K562 (cell line): ENCODE measurements at regions not wholly inside any gene's neighbourhood (a gene's known extent, or its start where the extent isn't known, plus 50 kb on each side); places are given as distances from the start of the nearest gene placed in this dataset.

Experiments used
- ATAC-seq: fragments of 200-7000 bp; cut with Tn5 transposase; 3 replicates; pipeline ENCODE4 v1.9.1; 2020; ENCODE audit warnings: moderate library complexity
- BruUV-seq: library from RNA; stranded (reverse); fragments of 400-500 nt; replicated peaks from 2 replicates; lab custom pipeline; 2021; lab: Mats Ljungman, UMichigan
- CTCF ChIA-PET: fragments of 300-600 bp; formaldehyde crosslinking; extraction: SDS; loops from one replicate; lab custom pipeline; 2021; ENCODE audit warnings: low intra/inter-chr PET ratio; lab: Yijun Ruan, JAX
- POLR2A ChIA-PET: fragments of 300-600, 350-650 bp; sonication (Branson Sonifier 250); formaldehyde crosslinking; extraction: SDS; loops from one replicate; lab custom pipeline; 2021; ENCODE audit warnings: antibody characterized with exemption, inconsistent platforms; lab: Yijun Ruan, JAX
- DNase-seq, 4 experiments: peaks; one replicate each; pipeline versions ENCODE4 v3.0.0 to v3.0.0-alpha.2; 2011 to 2018; ENCODE audit warnings: low spot score in 3 of 4, mixed read lengths in 3 of 4; ENCODE audit errors: extremely low read depth in 1 of 4
- FAIRE-seq: peaks from 2 replicates; lab custom pipeline; 2011; peaks lifted over from hg19 to GRCh38; lab: Jason Lieb, UNC
- H2AFZ ChIP-seq: 2 replicates; pipeline ENCODE4 v1.6.0; 2011; ENCODE audit warnings: low read depth, low read length, control low read depth, inconsistent platforms
- H3K27ac ChIP-seq: fragments of 200-600 bp; 3 replicates; pipeline ENCODE4 v1.8.0; 2011; ENCODE audit warnings: low read depth, mild to moderate bottlenecking, control low read depth, inconsistent platforms, low read length, moderate library complexity, mixed read lengths; ENCODE audit errors: extremely low read depth
- H3K27me3 ChIP-seq, 2 experiments: fragments of 300-600 bp in 1 of 2; 2 replicates in 1 of 2; 3 replicates in 1 of 2; pipeline versions ENCODE4 v1.6.0 to v1.8.0; 2011; ENCODE audit warnings: inconsistent platforms in 2 of 2, low read length in 2 of 2, mild to moderate bottlenecking in 1 of 2, mixed read lengths in 1 of 2, moderate library complexity in 1 of 2; ENCODE audit not compliant: control insufficient read depth in 2 of 2, insufficient read depth in 2 of 2
- H3K36me3 ChIP-seq: fragments of 300-600 bp; 3 replicates; pipeline ENCODE4 v1.8.0; 2011; ENCODE audit warnings: mild to moderate bottlenecking, low read length, inconsistent platforms; ENCODE audit not compliant: control insufficient read depth, insufficient read depth
- H3K4me1 ChIP-seq, 2 experiments: fragments of 200-600 bp in 1 of 2; replicated peaks in 1 of 2; 2 replicates in 1 of 2; 3 replicates in 1 of 2; pipeline versions ENCODE4 v1.5.1 to v1.8.0; 2011; ENCODE audit warnings: inconsistent platforms in 2 of 2, low read length in 2 of 2, mild to moderate bottlenecking in 1 of 2, mixed read lengths in 1 of 2, moderate library complexity in 1 of 2; ENCODE audit not compliant: control insufficient read depth in 2 of 2, insufficient read depth in 2 of 2
- H3K4me2 ChIP-seq: 2 replicates; pipeline ENCODE4 v1.6.1; 2011; ENCODE audit warnings: low read length, control low read depth, inconsistent platforms, mixed read lengths; ENCODE audit not compliant: insufficient read depth
- H3K4me3 ChIP-seq: fragments of 200-600 bp; sonication (generic), shearing (Covaris generic); 2 replicates; pipeline ENCODE4 v1.5.1; 2016; ENCODE audit warnings: control low read depth, inconsistent platforms
- H3K79me2 ChIP-seq: fragments of 200-600 bp; 3 replicates; pipeline ENCODE4 v1.8.0; 2011; ENCODE audit warnings: low read length, inconsistent platforms; ENCODE audit not compliant: control insufficient read depth, insufficient read depth
- H3K9ac ChIP-seq, 2 experiments: 2 replicates each; pipeline versions ENCODE4 v1.6.0 to v1.6.1; 2011; ENCODE audit warnings: low read depth in 2 of 2, low read length in 2 of 2, control low read depth in 1 of 2, inconsistent platforms in 1 of 2, mild to moderate bottlenecking in 1 of 2, mixed read lengths in 1 of 2; ENCODE audit not compliant: insufficient read depth in 1 of 2
- H3K9me1 ChIP-seq: one replicate; pipeline ENCODE4 v1.6.0; 2011; ENCODE audit warnings: inconsistent platforms, mild to moderate bottlenecking, low read length, moderate library complexity; ENCODE audit not compliant: control insufficient read depth, insufficient read depth
- H3K9me3 ChIP-seq: replicated peaks from 2 replicates; pipeline ENCODE4 v1.5.1; 2011; ENCODE audit warnings: low read depth, low read length, inconsistent platforms; ENCODE audit not compliant: control insufficient read depth, insufficient read depth
- H4K20me1 ChIP-seq: replicated peaks from 2 replicates; pipeline ENCODE4 v1.6.1; 2011; ENCODE audit warnings: low read length, inconsistent platforms, mixed read lengths; ENCODE audit not compliant: control insufficient read depth, insufficient read depth
- FIP1L1 ChIP-seq: fragments of 200-400 bp; formaldehyde crosslinking; IDR thresholded peaks from 2 replicates; pipeline ENCODE4 v1.6.1; 2018; ENCODE audit warnings: mild to moderate bottlenecking, low read depth, low read length; ENCODE audit not compliant: poor library complexity, severe bottlenecking
- MYC ChIP-seq, 2 experiments: fragments of 250-450 bp in 1 of 2; sonication (Bioruptor Pico) in 1 of 2; IDR thresholded peaks; 2 replicates each; pipeline versions ENCODE4 v1.5.1 to v1.6.1; 2012 to 2021; ENCODE audit warnings: low read depth in 2 of 2, borderline replicate concordance in 1 of 2, improper control_type of control experiment in 1 of 2, low read length in 1 of 2, mild to moderate bottlenecking in 1 of 2, moderate library complexity in 1 of 2
- PHTF2 ChIP-seq: fragments of 250-450 bp; sonication (Bioruptor Pico); IDR thresholded peaks from 2 replicates; pipeline ENCODE4 v1.5.0; 2021; ENCODE audit warnings: mild to moderate bottlenecking
- PTBP1 ChIP-seq: fragments of 200-400 bp; formaldehyde crosslinking; IDR thresholded peaks from 2 replicates; pipeline ENCODE4 v1.6.1; 2017; ENCODE audit warnings: low read depth, low read length
- RHOXF2B ChIP-seq: fragments of 250-450 bp; sonication (Bioruptor Pico); conservative IDR thresholded peaks from 2 replicates; pipeline ENCODE4 v1.5.1; 2021
- RUNX1 ChIP-seq: sonication (generic); IDR thresholded peaks from 2 replicates; pipeline ENCODE4 v1.6.1; 2016; ENCODE audit warnings: antibody characterized with exemption, low read depth
- SMAD1 ChIP-seq: fragments of 150-350 bp; IDR thresholded peaks from 2 replicates; pipeline ENCODE4 v1.6.1; 2014; ENCODE audit warnings: low read length, low read depth; ENCODE audit not compliant: partially characterized antibody
- SMARCC2 ChIP-seq: fragments of 450-650 bp; IDR thresholded peaks from 2 replicates; pipeline ENCODE4 v1.6.1; 2017; ENCODE audit warnings: antibody characterized with exemption, moderate library complexity, mild to moderate bottlenecking, low read depth
- SUPT5H ChIP-seq: fragments of 450-650 bp; IDR thresholded peaks from 2 replicates; pipeline ENCODE4 v1.6.1; 2016
- ZBTB17 ChIP-seq: fragments of 450-650 bp; formaldehyde crosslinking; IDR thresholded peaks from 2 replicates; pipeline ENCODE4 v1.4.0; 2020; ENCODE audit warnings: mild to moderate bottlenecking
- ZNF224 ChIP-seq: sonication (generic); formaldehyde crosslinking; IDR thresholded peaks from 2 replicates; pipeline ENCODE4 v1.8.0; 2022; ENCODE audit warnings: mild to moderate bottlenecking, missing genetic modification reagents
- ZNF280A ChIP-seq: fragments of 450-650 bp; IDR thresholded peaks from 2 replicates; pipeline ENCODE4 v1.6.1; 2018; ENCODE audit warnings: mild to moderate bottlenecking, low read depth; ENCODE audit not compliant: partially characterized antibody
- ZNF609 ChIP-seq: sonication (generic); formaldehyde crosslinking; IDR thresholded peaks from 2 replicates; pipeline ENCODE4 v1.8.1; 2023; ENCODE audit warnings: missing genetic modification reagents, mild to moderate bottlenecking, borderline replicate concordance
- WGBS: fragments of 100-300 bp; shearing (Covaris generic); methylation state at CpG from one replicate; pipeline ENCODE4 v1.1.6; 2016; ENCODE audit warnings: low coverage, mixed read lengths; ENCODE audit not compliant: insufficient coverage; ENCODE audit errors: missing lambda C conversion rate; 5-methylcytosine and 5-hydroxymethylcytosine counted together
- in situ Hi-C: fragments of 300-500 bp; cut with MboI; formaldehyde crosslinking; loops from 4 replicates; pipeline ENCODE4 v1.15.0; 2018; ENCODE audit warnings: inconsistent platforms, mixed read lengths
- intact Hi-C: fragments of 100-400 bp; cut with micrococcal nuclease; formaldehyde crosslinking; loops from 2 replicates; pipeline ENCODE4 v1.14.2; 2022
- TF ChIP-seq, protein P1 (sequence below): fragments of 250-450 bp; sonication (Bioruptor Pico); IDR thresholded peaks from 2 replicates; pipeline ENCODE4 v1.8.0; 2022; ENCODE audit warnings: inconsistent platforms

DNA sequence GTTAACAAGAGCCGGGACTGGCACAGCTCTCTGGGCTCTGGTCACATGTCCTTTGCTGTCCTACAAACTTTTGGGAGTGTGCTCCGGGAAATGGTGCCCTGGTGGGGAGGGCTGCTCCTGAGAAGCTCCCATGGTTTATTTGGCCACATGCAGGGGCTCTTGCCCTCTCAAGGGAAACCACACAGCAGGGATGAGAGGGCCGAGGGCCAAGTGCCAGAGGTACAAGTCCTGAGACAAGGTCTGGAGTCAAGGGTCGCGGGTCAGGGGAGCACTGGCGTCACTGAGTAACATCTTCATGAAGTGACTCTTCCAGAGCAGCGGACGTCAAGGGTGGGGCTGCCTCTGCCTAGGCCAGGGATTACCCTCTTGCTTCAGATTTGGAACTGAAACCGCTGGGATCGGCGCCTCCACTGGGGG is 1160.6 kb downstream of the TBC1D22A start (continued):
- TF ChIP-seq ZNF609 (CRISPR knock-in tag), result no peak
- no peak for TF ChIP-seq ZBTB17 (CRISPR knock-in tag)
- TF ChIP-seq MYC (IDR thresholded peaks at IDR 0.05; ENCODE audit: low read depth, low read length), result no peak
- TF ChIP-seq MYC (CRISPR knock-in tag; IDR thresholded peaks at IDR 0.05; ENCODE audit: borderline replicate concordance, low read depth), result no peak

DNA sequence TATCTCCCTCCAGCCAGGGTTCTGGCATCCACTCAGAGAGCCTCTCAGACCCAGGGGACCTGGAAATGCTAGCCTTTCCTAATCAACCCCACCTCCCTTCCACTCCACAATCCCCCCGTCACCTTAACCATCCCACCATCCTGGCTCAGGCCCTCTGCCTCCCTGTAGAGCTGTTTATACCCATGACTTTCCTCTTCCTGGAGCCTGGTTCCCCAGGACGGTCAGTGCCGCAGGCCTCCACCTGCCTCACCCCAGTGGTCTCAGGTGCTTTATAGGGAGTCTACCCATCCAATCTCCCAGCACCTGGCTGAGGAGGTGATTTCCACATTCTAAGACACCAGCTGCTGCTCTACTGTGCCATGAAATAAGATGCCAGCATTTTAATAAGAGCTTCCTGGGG is 1159.5 kb downstream of the TBC1D22A start:
- no peak overlapping the region for H3K27ac ChIP-seq
- H3K9ac ChIP-seq, result no peak overlapping the region
- no peak overlapping the region for H2AFZ ChIP-seq
- intact Hi-C loops, result no loop called here
- H3K4me2 ChIP-seq, result no peak overlapping the region
- no peaks in the 10 kb centered on the region for H3K4me1 ChIP-seq
- no peaks in the 10 kb centered on the region for H3K36me3 ChIP-seq
- POLR2A ChIA-PET, result no interaction called here
- H3K9me3 ChIP-seq, result no peaks in the 10 kb centered on the region
- no TSS peak for BruUV-seq
- no peaks in the 10 kb centered on the region for H4K20me1 ChIP-seq
- H3K27me3 ChIP-seq, result no peaks in the 10 kb centered on the region
- WGBS, result 20% methylated on average over 2 of the region's 3 CpGs
- H3K4me3 ChIP-seq, result no peak overlapping the region
- ATAC-seq (no peak), FAIRE-seq (no peak), DNase-seq (no peak)
- CTCF ChIA-PET, result no interaction called here
- H3K79me2 ChIP-seq, result no peaks in the 10 kb centered on the region
- H3K9me1 ChIP-seq, result no peaks in the 10 kb centered on the region
- in situ Hi-C loops, result no loop called here
- TF ChIP-seq RUNX1 (no peak), RHOXF2B (CRISPR knock-in tag) (no peak), SMAD1 (no peak), FIP1L1 (no peak), PTBP1 (no peak), ZNF280A (no peak), ZNF224 (CRISPR knock-in tag) (no peak), SMARCC2 (no peak), PHTF2 (CRISPR knock-in tag) (no peak), SUPT5H (no peak)
- TF ChIP-seq, protein P1, sequence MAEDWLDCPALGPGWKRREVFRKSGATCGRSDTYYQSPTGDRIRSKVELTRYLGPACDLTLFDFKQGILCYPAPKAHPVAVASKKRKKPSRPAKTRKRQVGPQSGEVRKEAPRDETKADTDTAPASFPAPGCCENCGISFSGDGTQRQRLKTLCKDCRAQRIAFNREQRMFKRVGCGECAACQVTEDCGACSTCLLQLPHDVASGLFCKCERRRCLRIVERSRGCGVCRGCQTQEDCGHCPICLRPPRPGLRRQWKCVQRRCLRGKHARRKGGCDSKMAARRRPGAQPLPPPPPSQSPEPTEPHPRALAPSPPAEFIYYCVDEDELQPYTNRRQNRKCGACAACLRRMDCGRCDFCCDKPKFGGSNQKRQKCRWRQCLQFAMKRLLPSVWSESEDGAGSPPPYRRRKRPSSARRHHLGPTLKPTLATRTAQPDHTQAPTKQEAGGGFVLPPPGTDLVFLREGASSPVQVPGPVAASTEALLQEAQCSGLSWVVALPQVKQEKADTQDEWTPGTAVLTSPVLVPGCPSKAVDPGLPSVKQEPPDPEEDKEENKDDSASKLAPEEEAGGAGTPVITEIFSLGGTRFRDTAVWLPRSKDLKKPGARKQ, result no peak
